ENCODE measurements at regions not wholly inside any gene's neighbourhood (a gene's known extent, or its start where the extent isn't known, plus 50 kb on each side); places are given as distances from the start of the nearest gene placed in this dataset.

DNA sequence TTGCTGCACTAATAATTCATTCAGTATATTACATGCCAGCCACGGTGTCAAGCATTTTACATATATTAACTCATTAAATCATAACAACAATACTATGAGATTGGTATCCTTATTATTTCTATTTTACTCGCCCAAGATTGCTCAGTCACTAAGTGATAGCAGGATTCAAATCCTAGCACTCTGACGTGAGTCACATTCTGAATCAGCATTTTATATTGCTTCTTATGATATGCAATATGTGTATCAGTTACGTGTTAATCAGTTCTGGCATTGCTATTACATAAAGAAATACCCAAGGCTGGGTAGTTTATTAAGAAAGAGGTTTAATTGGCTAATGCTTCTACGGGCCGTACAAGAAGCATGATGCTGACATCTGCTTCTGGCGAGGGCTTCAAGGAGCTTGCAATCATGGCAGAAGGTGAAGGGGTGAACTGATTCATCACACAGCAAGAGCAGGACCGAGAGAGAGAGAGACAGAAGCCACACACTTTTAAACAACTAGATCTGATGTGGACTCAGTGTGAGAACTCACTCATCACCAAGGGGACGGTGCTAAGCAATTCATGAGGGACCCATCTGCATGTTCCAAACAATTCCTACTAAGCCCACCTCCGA lies 166.5 kb upstream of the TMCO5A start:
- TF ChIP-seq POLR2A (IDR thresholded peaks at IDR 0.05) = no peak
- TF ChIP-seq, protein P1, sequence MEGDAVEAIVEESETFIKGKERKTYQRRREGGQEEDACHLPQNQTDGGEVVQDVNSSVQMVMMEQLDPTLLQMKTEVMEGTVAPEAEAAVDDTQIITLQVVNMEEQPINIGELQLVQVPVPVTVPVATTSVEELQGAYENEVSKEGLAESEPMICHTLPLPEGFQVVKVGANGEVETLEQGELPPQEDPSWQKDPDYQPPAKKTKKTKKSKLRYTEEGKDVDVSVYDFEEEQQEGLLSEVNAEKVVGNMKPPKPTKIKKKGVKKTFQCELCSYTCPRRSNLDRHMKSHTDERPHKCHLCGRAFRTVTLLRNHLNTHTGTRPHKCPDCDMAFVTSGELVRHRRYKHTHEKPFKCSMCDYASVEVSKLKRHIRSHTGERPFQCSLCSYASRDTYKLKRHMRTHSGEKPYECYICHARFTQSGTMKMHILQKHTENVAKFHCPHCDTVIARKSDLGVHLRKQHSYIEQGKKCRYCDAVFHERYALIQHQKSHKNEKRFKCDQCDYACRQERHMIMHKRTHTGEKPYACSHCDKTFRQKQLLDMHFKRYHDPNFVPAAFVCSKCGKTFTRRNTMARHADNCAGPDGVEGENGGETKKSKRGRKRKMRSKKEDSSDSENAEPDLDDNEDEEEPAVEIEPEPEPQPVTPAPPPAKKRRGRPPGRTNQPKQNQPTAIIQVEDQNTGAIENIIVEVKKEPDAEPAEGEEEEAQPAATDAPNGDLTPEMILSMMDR (IDR thresholded peaks at IDR 0.05) = no peak
- Histone ChIP-seq H3K27me3 (no peaks in the 10 kb centered on the region), H3K36me3 (no peaks in the 10 kb centered on the region), H3K4me1 (peaks cover 0 to 6% (median 1%) of the 10 kb centered on the region in 4 donors), H3K4me3 (no peak overlapping the region), H3K9me3 (no peaks in the 10 kb centered on the region), H3K27ac (no peak overlapping the region)
- no peak for DNase-seq

DNA sequence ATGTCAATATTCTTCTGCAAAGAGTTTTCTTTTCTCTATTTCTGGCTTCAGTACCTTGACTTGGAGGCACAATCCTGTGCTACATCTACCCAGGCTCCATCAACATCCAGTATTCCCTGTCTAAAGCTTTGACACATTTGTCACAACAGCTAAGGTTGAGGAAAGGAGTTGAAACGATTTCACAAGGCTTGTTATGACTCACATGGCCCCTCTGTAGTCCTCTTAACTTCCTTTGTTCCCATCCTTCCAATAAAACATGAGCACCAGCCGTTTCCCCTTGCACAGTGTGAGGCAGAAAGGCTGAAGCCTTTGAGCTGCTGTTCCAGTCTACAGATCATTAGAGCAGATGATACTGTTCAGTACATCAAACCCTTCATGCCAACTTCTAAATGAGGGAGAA lies 163.0 kb upstream of the TMCO5A start:
- DNase-seq = no peak
- Histone ChIP-seq H3K36me3 (no peaks in the 10 kb centered on the region), H3K27me3 (no peaks in the 10 kb centered on the region), H3K4me1 (no peaks in the 10 kb centered on the region), H3K9me3 (no peaks in the 10 kb centered on the region), H3K27ac (no peak overlapping the region), H3K4me3 (no peak overlapping the region)
- TF ChIP-seq POLR2A (IDR thresholded peaks at IDR 0.05) = no peak
- TF ChIP-seq, protein P1 (IDR thresholded peaks at IDR 0.05) = no peak

- Histone ChIP-seq H3K4me3 (no peak overlapping the region), H3K4me1 (no peaks in the 10 kb centered on the region), H3K27ac (no peak overlapping the region), H3K9me3 (no peaks in the 10 kb centered on the region), H3K36me3 (no peaks in the 10 kb centered on the region), H3K27me3 (no peaks in the 10 kb centered on the region)
- TF ChIP-seq, protein P1 (IDR thresholded peaks at IDR 0.05) = no peak
- TF ChIP-seq POLR2A (IDR thresholded peaks at IDR 0.05) = no peak
- DNase-seq = no peak
These were observed 161.2 kb upstream of the TMCO5A start for GRCh38 chr15:37773111-37773860.

DNA sequence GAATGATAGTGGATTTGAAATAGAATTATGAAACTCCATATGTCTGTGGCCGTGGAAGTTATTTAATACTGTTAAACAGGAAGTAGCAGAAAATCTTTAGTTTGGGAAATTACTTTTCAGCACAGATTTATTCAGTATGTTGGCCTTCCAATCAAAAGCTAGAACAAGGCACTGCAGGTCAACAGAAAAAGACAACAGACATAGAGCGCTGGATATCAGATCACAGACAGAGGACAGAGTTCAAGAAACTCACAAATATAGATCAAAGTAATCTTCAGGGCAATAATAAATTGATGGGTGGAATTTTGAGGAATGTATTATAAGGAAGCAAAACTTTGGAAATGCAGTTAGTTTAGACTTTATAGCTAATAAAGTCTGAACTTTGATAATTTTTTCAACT lies 159.5 kb upstream of the TMCO5A start:
- no peak for TF ChIP-seq POLR2A (IDR thresholded peaks at IDR 0.05)
- TF ChIP-seq, protein P1 (IDR thresholded peaks at IDR 0.05) = no peak
- Histone ChIP-seq H3K27ac (no peak overlapping the region), H3K4me3 (no peak overlapping the region), H3K27me3 (no peaks in the 10 kb centered on the region), H3K4me1 (no peaks in the 10 kb centered on the region), H3K36me3 (no peaks in the 10 kb centered on the region), H3K9me3 (no peaks in the 10 kb centered on the region)
- DNase-seq = no peak

DNA sequence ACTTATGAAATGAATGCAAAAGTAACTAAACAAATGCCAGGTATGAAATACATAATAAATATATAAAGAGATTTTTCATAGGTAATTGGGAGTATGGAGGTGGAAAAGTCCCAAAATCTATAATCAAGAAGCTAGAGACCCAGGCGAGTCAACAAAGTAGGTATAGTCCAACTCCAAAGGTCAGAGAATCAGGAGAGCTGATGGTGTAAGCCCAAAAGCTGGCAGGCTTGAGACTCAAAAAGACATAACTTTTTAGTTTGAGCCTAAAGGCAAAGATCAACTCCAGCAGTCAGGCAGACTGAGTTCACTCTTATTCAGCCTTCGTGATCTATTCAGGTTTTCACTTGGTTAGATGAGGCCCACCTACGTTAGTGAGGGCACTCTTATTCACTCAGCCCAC lies 157.4 kb upstream of the TMCO5A start:
- no peaks in the 10 kb centered on the region for H3K9me3 ChIP-seq
- H3K27ac ChIP-seq = no peak overlapping the region
- no peak for TF ChIP-seq POLR2A (IDR thresholded peaks at IDR 0.05)
- TF ChIP-seq, protein P1 (IDR thresholded peaks at IDR 0.05) = no peak
- H3K4me1 ChIP-seq = no peaks in the 10 kb centered on the region
- H3K36me3 ChIP-seq = no peaks in the 10 kb centered on the region
- H3K4me3 ChIP-seq = no peak overlapping the region
- no peak for DNase-seq
- no peaks in the 10 kb centered on the region for H3K27me3 ChIP-seq
